ENCODE measurements at regions not wholly inside any gene's neighbourhood (a gene's known extent, or its start where the extent isn't known, plus 50 kb on each side); places are given as distances from the start of the nearest gene placed in this dataset.

- no peak overlapping the region for H3K27ac ChIP-seq
- ChIA-PET POLR2A (no interaction called here), CTCF (no interaction called here)
- H3K4me2 ChIP-seq, result no peak overlapping the region
- H3K9me3 ChIP-seq, result no peaks in the 10 kb centered on the region
- no peak overlapping the region for H3K4me3 ChIP-seq
- 10% methylated on average over 1 of the region's 1 CpG for WGBS (ENCODE audit: missing lambda C conversion rate)
- no peak for TF ChIP-seq JUNB (IDR thresholded peaks at IDR 0.05)
- TF ChIP-seq JUN (IDR thresholded peaks at IDR 0.05), result no peak
- no peak for TF ChIP-seq HOXB13 (CRISPR knock-in tag; IDR thresholded peaks at IDR 0.05; ENCODE audit: low read depth)
- no peak for TF ChIP-seq RAD21 (conservative IDR thresholded peaks at IDR 0.05 in 1 of 2, IDR thresholded peaks at IDR 0.05 in 1 of 2)
- TF ChIP-seq SMC3 (IDR thresholded peaks at IDR 0.05), result no peak
- TF ChIP-seq PHF8 (IDR thresholded peaks at IDR 0.05; ENCODE audit: borderline replicate concordance, low read depth), result no peak
- TF ChIP-seq HOXB5 (CRISPR knock-in tag; IDR thresholded peaks at IDR 0.05), result no peak
- no peak for TF ChIP-seq HOXA7 (CRISPR knock-in tag; IDR thresholded peaks at IDR 0.05)
- no peak for TF ChIP-seq CTCF (IDR thresholded peaks at IDR 0.05)
- no peak for TF ChIP-seq RCOR1 (IDR thresholded peaks at IDR 0.05; ENCODE audit: low read depth, low read length)
- no peak for TF ChIP-seq CHD4 (IDR thresholded peaks at IDR 0.05; ENCODE audit: borderline replicate concordance)
- TF ChIP-seq EHMT2 (IDR thresholded peaks at IDR 0.05; ENCODE audit: low read depth), result no peak
- no peak for TF ChIP-seq CHD2 (IDR thresholded peaks at IDR 0.05; ENCODE audit: low read length, partially characterized antibody)
- no peak for TF ChIP-seq NFE2L2 (conservative IDR thresholded peaks at IDR 0.05; ENCODE audit: low read length)
- DNase-seq (ENCODE audit: low read depth in 1 of 2, low spot score in 1 of 2), result no peak
- no peak for ATAC-seq
- no peaks in the 10 kb centered on the region for H3K4me1 ChIP-seq
- FAIRE-seq, result no peak
These were observed 99.2 kb upstream of the DDIT4L start for GRCh38 chr4:100289530-100289888.

- 45% methylated on average over 5 of the region's 5 CpGs for WGBS (ENCODE audit: missing lambda C conversion rate)
- H3K4me1 ChIP-seq, result no peaks in the 10 kb centered on the region
- no peak overlapping the region for H3K4me3 ChIP-seq
- TF ChIP-seq KDM1A (IDR thresholded peaks at IDR 0.05; ENCODE audit: low read depth) (no peak), ZC3H11A (IDR thresholded peaks at IDR 0.05) (no peak), RFX5 (IDR thresholded peaks at IDR 0.05) (no peak), CHD2 (IDR thresholded peaks at IDR 0.05; ENCODE audit: low read length, partially characterized antibody) (no peak), GATA3 (IDR thresholded peaks at IDR 0.05; ENCODE audit: borderline replicate concordance) (no peak), HOXB13 (CRISPR knock-in tag; IDR thresholded peaks at IDR 0.05; ENCODE audit: low read depth) (no peak), REST (IDR thresholded peaks at IDR 0.05) (no peak), PBX3 (IDR thresholded peaks at IDR 0.05) (no peak), RARB (CRISPR knock-in tag; IDR thresholded peaks at IDR 0.05) (no peak)
- TF ChIP-seq, protein P1, sequence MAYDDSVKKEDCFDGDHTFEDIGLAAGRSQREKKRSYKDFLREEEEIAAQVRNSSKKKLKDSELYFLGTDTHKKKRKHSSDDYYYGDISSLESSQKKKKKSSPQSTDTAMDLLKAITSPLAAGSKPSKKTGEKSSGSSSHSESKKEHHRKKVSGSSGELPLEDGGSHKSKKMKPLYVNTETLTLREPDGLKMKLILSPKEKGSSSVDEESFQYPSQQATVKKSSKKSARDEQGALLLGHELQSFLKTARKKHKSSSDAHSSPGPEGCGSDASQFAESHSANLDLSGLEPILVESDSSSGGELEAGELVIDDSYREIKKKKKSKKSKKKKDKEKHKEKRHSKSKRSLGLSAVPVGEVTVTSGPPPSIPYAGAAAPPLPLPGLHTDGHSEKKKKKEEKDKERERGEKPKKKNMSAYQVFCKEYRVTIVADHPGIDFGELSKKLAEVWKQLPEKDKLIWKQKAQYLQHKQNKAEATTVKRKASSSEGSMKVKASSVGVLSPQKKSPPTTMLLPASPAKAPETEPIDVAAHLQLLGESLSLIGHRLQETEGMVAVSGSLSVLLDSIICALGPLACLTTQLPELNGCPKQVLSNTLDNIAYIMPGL (CRISPR knock-in tag; IDR thresholded peaks at IDR 0.05; ENCODE audit: borderline replicate concordance), result no peak
- TF ChIP-seq, protein P2, sequence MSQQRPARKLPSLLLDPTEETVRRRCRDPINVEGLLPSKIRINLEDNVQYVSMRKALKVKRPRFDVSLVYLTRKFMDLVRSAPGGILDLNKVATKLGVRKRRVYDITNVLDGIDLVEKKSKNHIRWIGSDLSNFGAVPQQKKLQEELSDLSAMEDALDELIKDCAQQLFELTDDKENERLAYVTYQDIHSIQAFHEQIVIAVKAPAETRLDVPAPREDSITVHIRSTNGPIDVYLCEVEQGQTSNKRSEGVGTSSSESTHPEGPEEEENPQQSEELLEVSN (IDR thresholded peaks at IDR 0.05; ENCODE audit: borderline replicate concordance, low read depth), result no peak
- no peaks in the 10 kb centered on the region for H3K9me3 ChIP-seq
- ATAC-seq (no peak), FAIRE-seq (no peak), DNase-seq (ENCODE audit: low read depth in 1 of 2, low spot score in 1 of 2) (no peak)
- ChIA-PET CTCF (no interaction called here), POLR2A (no interaction called here)
- no peak overlapping the region for H3K27ac ChIP-seq
- no peak overlapping the region for H3K4me2 ChIP-seq
These were observed 98.7 kb upstream of the DDIT4L start for GRCh38 chr4:100288811-100289529.

Data from A549 (cell line).